OCI-LY3 (cell line): ENCODE measurements at regions not wholly inside any gene's neighbourhood (a gene's known extent, or its start where the extent isn't known, plus 50 kb on each side); places are given as distances from the start of the nearest gene placed in this dataset.

Experiments
- H2AFZ ChIP-seq: fragments of 200-600, 300-600 bp; shearing (Covaris generic); 2 replicates; pipeline ENCODE4 v1.6.0; 2014; ENCODE audit warnings: antibody characterized with exemption, low read depth, low read length
- H3K27ac ChIP-seq: fragments of 200-600, 300-600 bp; sonication (generic); 2 replicates; pipeline ENCODE4 v1.5.1; 2014; ENCODE audit warnings: mild to moderate bottlenecking, low read length, moderate library complexity, mixed read lengths
- H3K27me3 ChIP-seq: fragments of 200-600, 300-600 bp; sonication (generic); 2 replicates; pipeline ENCODE4 v1.6.1; 2014; ENCODE audit warnings: low read depth, low read length, mixed read lengths
- H3K36me3 ChIP-seq: fragments of 200-600, 300-600 bp; sonication (generic); replicated peaks from 2 replicates; pipeline ENCODE3; 2014; ENCODE audit warnings: low read depth, low read length, mixed read lengths
- H3K4me1 ChIP-seq: fragments of 300-600, 200-600 bp; sonication (generic); 2 replicates; pipeline ENCODE4 v1.6.1; 2014; ENCODE audit warnings: low read length, mixed read lengths
- H3K4me2 ChIP-seq: fragments of 200-600, 300-600 bp; sonication (generic); 2 replicates; pipeline ENCODE4 v1.6.1; 2014; ENCODE audit warnings: low read length, mixed read lengths
- H3K4me3 ChIP-seq: fragments of 300-600, 200-600 bp; sonication (generic); 2 replicates; pipeline ENCODE4 v1.5.1; 2014; ENCODE audit warnings: antibody characterized with exemption, mild to moderate bottlenecking, low read length, moderate library complexity
- H3K79me2 ChIP-seq: fragments of 300-600, 200-600 bp; shearing (Covaris generic); 2 replicates; pipeline ENCODE4 v1.6.1; 2014; ENCODE audit warnings: mild to moderate bottlenecking, low read length, mixed read lengths
- H3K9ac ChIP-seq: fragments of 300-600, 200-600 bp; shearing (Covaris generic); 2 replicates; pipeline ENCODE4 v1.6.0; 2014; ENCODE audit warnings: mild to moderate bottlenecking, low read length, moderate library complexity
- H3K9me3 ChIP-seq: fragments of 200-600, 300-600 bp; shearing (Covaris generic); 2 replicates; pipeline ENCODE4 v1.6.1; 2014; ENCODE audit warnings: low read length, mixed read lengths; ENCODE audit not compliant: insufficient read depth
- H4K20me1 ChIP-seq: fragments of 200-600, 300-600 bp; sonication (generic); 2 replicates; pipeline ENCODE4 v1.6.1; 2016; ENCODE audit warnings: low read length, mixed read lengths; ENCODE audit not compliant: insufficient read depth
- EZH2phosphoT487 ChIP-seq: fragments of 200-600 bp; shearing (Covaris generic); IDR thresholded peaks from 2 replicates; pipeline ENCODE4 v1.6.1; 2018; ENCODE audit warnings: antibody characterized with exemption, mixed run types, low read depth
- TF ChIP-seq, protein P1 (sequence below): fragments of 200-600, 300-600 bp; sonication (generic); IDR thresholded peaks from 2 replicates; pipeline ENCODE4 v1.5.1; 2014; ENCODE audit warnings: antibody characterized with exemption, low read length, low read depth

DNA sequence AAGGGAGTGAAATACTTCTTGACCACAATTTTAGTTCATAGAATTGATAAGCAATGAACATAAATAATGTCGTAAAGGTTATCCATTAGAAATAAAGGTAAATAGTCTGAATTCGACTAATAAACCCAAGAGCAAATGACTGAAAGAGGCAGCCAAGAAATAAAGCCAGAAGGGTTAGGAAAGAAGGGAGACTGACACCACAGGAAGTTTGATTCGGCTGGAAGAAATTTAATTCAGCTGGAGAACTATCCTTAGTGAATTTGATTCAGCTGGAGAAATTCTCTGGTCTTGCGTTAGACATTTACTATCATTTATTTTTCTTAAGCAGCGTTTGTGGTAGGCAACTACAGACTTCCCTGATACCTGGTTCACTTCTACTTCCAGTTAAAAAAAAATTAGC lies 429.6 kb downstream of the PID1 start:
- Histone ChIP-seq H3K4me2 (no peak overlapping the region), H3K27me3 (no peaks in the 10 kb centered on the region), H3K27ac (no peak overlapping the region), H3K4me3 (no peak overlapping the region), H3K79me2 (no peaks in the 10 kb centered on the region), H3K36me3 (no peaks in the 10 kb centered on the region), H3K9ac (no peak overlapping the region), H2AFZ (no peak overlapping the region), H3K4me1 (no peaks in the 10 kb centered on the region), H3K9me3 (no peaks in the 10 kb centered on the region), H4K20me1 (no peaks in the 10 kb centered on the region)
- no peak for TF ChIP-seq EZH2phosphoT487
- TF ChIP-seq, protein P1, sequence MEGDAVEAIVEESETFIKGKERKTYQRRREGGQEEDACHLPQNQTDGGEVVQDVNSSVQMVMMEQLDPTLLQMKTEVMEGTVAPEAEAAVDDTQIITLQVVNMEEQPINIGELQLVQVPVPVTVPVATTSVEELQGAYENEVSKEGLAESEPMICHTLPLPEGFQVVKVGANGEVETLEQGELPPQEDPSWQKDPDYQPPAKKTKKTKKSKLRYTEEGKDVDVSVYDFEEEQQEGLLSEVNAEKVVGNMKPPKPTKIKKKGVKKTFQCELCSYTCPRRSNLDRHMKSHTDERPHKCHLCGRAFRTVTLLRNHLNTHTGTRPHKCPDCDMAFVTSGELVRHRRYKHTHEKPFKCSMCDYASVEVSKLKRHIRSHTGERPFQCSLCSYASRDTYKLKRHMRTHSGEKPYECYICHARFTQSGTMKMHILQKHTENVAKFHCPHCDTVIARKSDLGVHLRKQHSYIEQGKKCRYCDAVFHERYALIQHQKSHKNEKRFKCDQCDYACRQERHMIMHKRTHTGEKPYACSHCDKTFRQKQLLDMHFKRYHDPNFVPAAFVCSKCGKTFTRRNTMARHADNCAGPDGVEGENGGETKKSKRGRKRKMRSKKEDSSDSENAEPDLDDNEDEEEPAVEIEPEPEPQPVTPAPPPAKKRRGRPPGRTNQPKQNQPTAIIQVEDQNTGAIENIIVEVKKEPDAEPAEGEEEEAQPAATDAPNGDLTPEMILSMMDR: no peak

DNA sequence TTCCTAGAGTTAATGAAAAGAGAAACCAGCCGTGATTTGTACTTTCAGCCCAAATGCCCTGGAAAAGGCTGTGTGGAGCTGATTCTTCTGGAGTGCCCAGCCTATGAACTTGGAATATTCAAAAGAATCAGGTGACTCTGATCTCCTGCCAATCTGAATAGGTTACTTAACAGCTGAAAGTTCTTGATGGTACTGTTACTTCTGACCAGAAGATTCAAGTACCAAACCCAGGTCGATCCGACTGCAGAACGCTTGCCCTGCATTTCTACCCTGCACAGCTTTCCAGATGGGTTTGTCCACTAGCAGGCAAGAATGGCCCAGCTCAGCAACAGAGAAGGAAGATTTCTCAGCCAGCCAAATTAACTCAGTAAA lies 430.4 kb downstream of the PID1 start:
- Histone ChIP-seq H3K9me3 (no peaks in the 10 kb centered on the region), H3K4me1 (no peaks in the 10 kb centered on the region), H3K9ac (no peak overlapping the region), H3K36me3 (no peaks in the 10 kb centered on the region), H3K27me3 (no peaks in the 10 kb centered on the region), H2AFZ (no peak overlapping the region), H3K4me2 (no peak overlapping the region), H3K4me3 (no peak overlapping the region), H3K79me2 (no peaks in the 10 kb centered on the region), H3K27ac (no peak overlapping the region), H4K20me1 (no peaks in the 10 kb centered on the region)
- TF ChIP-seq EZH2phosphoT487: no peak
- TF ChIP-seq, protein P1: no peak

- no peak overlapping the region for H2AFZ ChIP-seq
- H3K4me1 ChIP-seq: no peaks in the 10 kb centered on the region
- H3K27me3 ChIP-seq: no peaks in the 10 kb centered on the region
- H3K79me2 ChIP-seq: no peaks in the 10 kb centered on the region
- no peaks in the 10 kb centered on the region for H4K20me1 ChIP-seq
- no peaks in the 10 kb centered on the region for H3K36me3 ChIP-seq
- no peak overlapping the region for H3K27ac ChIP-seq
- no peak overlapping the region for H3K4me3 ChIP-seq
- no peaks in the 10 kb centered on the region for H3K9me3 ChIP-seq
- H3K9ac ChIP-seq: no peak overlapping the region
- TF ChIP-seq, protein P1: no peak
- TF ChIP-seq EZH2phosphoT487: no peak
- no peak overlapping the region for H3K4me2 ChIP-seq
Observed at GRCh38 chr2:228840113-228840742, 430.9 kb downstream of the PID1 start.

GRCh38 chr2:228839421-228839876 lies 431.6 kb downstream of the PID1 start:
- Histone ChIP-seq H2AFZ (no peak overlapping the region), H3K4me1 (no peaks in the 10 kb centered on the region), H3K9ac (no peak overlapping the region), H3K79me2 (no peaks in the 10 kb centered on the region), H3K27ac (no peak overlapping the region), H3K4me3 (no peak overlapping the region), H3K9me3 (no peaks in the 10 kb centered on the region), H3K4me2 (no peak overlapping the region), H3K27me3 (no peaks in the 10 kb centered on the region), H3K36me3 (no peaks in the 10 kb centered on the region), H4K20me1 (no peaks in the 10 kb centered on the region)
- TF ChIP-seq EZH2phosphoT487: no peak
- TF ChIP-seq, protein P1: no peak
